ENCODE measurements at regions not wholly inside any gene's neighbourhood (a gene's known extent, or its start where the extent isn't known, plus 50 kb on each side); places are given as distances from the start of the nearest gene placed in this dataset.

- DNase-seq (ENCODE audit: low read depth in 1 of 2, low spot score in 1 of 2): no peak
These were observed 111.1 kb upstream of the SASH1 start for GRCh38 chr6:148231572-148231971.

GRCh38 chr6:148235446-148235845 is 107.2 kb upstream of the SASH1 start:
- no peak for DNase-seq (ENCODE audit: low read depth in 1 of 2, low spot score in 1 of 2)

- no peak for DNase-seq (ENCODE audit: low read depth in 1 of 2, low spot score in 1 of 2)
These were observed 103.9 kb upstream of the SASH1 start for GRCh38 chr6:148238713-148239112.

GRCh38 chr6:148239215-148239614 is 103.4 kb upstream of the SASH1 start:
- DNase-seq (ENCODE audit: low read depth in 1 of 2, low spot score in 1 of 2): no peak

GRCh38 chr6:148239801-148240460 is 102.7 kb upstream of the SASH1 start:
- no peak for DNase-seq (ENCODE audit: low read depth in 1 of 2, low spot score in 1 of 2)

GRCh38 chr6:148240461-148240840 is 102.2 kb upstream of the SASH1 start:
- DNase-seq (ENCODE audit: low read depth in 1 of 2, low spot score in 1 of 2): no peak

- no peak for DNase-seq (ENCODE audit: low read depth in 1 of 2, low spot score in 1 of 2)
These were observed 101.7 kb upstream of the SASH1 start for GRCh38 chr6:148240861-148241477.

GRCh38 chr6:148242180-148242579 is 100.5 kb upstream of the SASH1 start:
- DNase-seq (ENCODE audit: low read depth in 1 of 2, low spot score in 1 of 2): no peak

- no peak for DNase-seq (ENCODE audit: low read depth in 1 of 2, low spot score in 1 of 2)
These were observed 98.3 kb upstream of the SASH1 start for GRCh38 chr6:148244217-148244935.

- no peak for DNase-seq (ENCODE audit: low read depth in 1 of 2, low spot score in 1 of 2)
These were observed 95.1 kb upstream of the SASH1 start for GRCh38 chr6:148247386-148248063.

- no peak for DNase-seq (ENCODE audit: low read depth in 1 of 2, low spot score in 1 of 2)
These were observed 93.5 kb upstream of the SASH1 start for GRCh38 chr6:148249160-148249559.

- DNase-seq (ENCODE audit: low read depth in 1 of 2, low spot score in 1 of 2): no peak
These were observed 92.8 kb upstream of the SASH1 start for GRCh38 chr6:148249679-148250375.

GRCh38 chr6:148250975-148251685 is 91.5 kb upstream of the SASH1 start:
- DNase-seq (ENCODE audit: low read depth in 1 of 2, low spot score in 1 of 2): no peak

GRCh38 chr6:148251891-148252290 is 90.7 kb upstream of the SASH1 start:
- DNase-seq (ENCODE audit: low read depth in 1 of 2, low spot score in 1 of 2): no peak

- DNase-seq (ENCODE audit: low read depth in 1 of 2, low spot score in 1 of 2): no peak
These were observed 84.8 kb upstream of the SASH1 start for GRCh38 chr6:148257810-148258209.

- no peak for DNase-seq (ENCODE audit: low read depth in 1 of 2, low spot score in 1 of 2)
These were observed 83.8 kb upstream of the SASH1 start for GRCh38 chr6:148258868-148259267.

- no peak for DNase-seq (ENCODE audit: low read depth in 1 of 2, low spot score in 1 of 2)
These were observed 81.2 kb upstream of the SASH1 start for GRCh38 chr6:148261470-148261869.

- no peak for DNase-seq (ENCODE audit: low read depth in 1 of 2, low spot score in 1 of 2)
These were observed 79.6 kb upstream of the SASH1 start for GRCh38 chr6:148263010-148263409.

- no peak for DNase-seq (ENCODE audit: low read depth in 1 of 2, low spot score in 1 of 2)
These were observed 78.7 kb upstream of the SASH1 start for GRCh38 chr6:148263961-148264360.

- DNase-seq (ENCODE audit: low read depth in 1 of 2, low spot score in 1 of 2): no peak
These were observed 77.6 kb upstream of the SASH1 start for GRCh38 chr6:148265054-148265453.

GRCh38 chr6:148269386-148269785 is 73.3 kb upstream of the SASH1 start:
- no peak for DNase-seq (ENCODE audit: low read depth in 1 of 2, low spot score in 1 of 2)
